ENCODE measurements at regions not wholly inside any gene's neighbourhood (a gene's known extent, or its start where the extent isn't known, plus 50 kb on each side); places are given as distances from the start of the nearest gene placed in this dataset.

- no peak overlapping the region for H3K18ac ChIP-seq (ENCODE audit: insufficient read length, low read depth, low read length)
- no peak overlapping the region for H2AK5ac ChIP-seq (ENCODE audit: insufficient read length, low read length)
- Mint-ChIP-seq H3K27ac (no peak overlapping the region; a peak in 1 of 7 replicates), H3K36me3 (ENCODE audit: insufficient read depth in 1 of 3, low read depth in 3 of 3) (no peaks in the 10 kb centered on the region), H3K4me1 (peaks cover 3 to 8% of the 10 kb centered on the region in 2 experiments; a peak in 3 of 4 replicates), H3K4me3 (no peak overlapping the region), H3K9me3 (no peaks in the 10 kb centered on the region), H3K27me3 (ENCODE audit: low read depth) (no peaks in the 10 kb centered on the region)
- H4K5ac ChIP-seq (ENCODE audit: insufficient read length, low read depth, low read length): no peak overlapping the region
- no CpG with 5 or more reads among the region's 2 CpGs for WGBS (ENCODE audit: extremely low coverage, insufficient read length, low lambda C conversion rate)
- no peak for DNase-seq
- no peak overlapping the region for H3K27ac ChIP-seq (ENCODE audit: insufficient read length, low read depth, low read length)
- H3K56ac ChIP-seq (ENCODE audit: insufficient read length, low read depth, low read length): no peak overlapping the region
- no peaks in the 10 kb centered on the region for H3K4me1 ChIP-seq (ENCODE audit: insufficient read depth, low read length)
- no peak overlapping the region for H3K23ac ChIP-seq (ENCODE audit: insufficient read length, low read depth, low read length)
- H3K23me2 ChIP-seq (ENCODE audit: insufficient read length, low read depth, low read length, poor library complexity, severe bottlenecking): no peaks in the 10 kb centered on the region
- H4K20me1 ChIP-seq (ENCODE audit: control insufficient read depth, insufficient read depth, insufficient read length): no peaks in the 10 kb centered on the region
- no peak overlapping the region for H4K8ac ChIP-seq (replicated peaks; ENCODE audit: insufficient read length, low read depth, low read length)
- H3K9me3 ChIP-seq (ENCODE audit: control insufficient read depth, low read depth, low read length): no peaks in the 10 kb centered on the region
- H2AFZ ChIP-seq (ENCODE audit: low read length): no peak overlapping the region
- H2BK120ac ChIP-seq (ENCODE audit: low read depth, low read length, poor library complexity, severe bottlenecking): no peak overlapping the region
- no peak overlapping the region for H3K14ac ChIP-seq (ENCODE audit: insufficient read depth, low read length)
- H3K79me1 ChIP-seq (ENCODE audit: insufficient read depth, low read depth, low read length, poor library complexity, severe bottlenecking): no peaks in the 10 kb centered on the region
- H3K4me2 ChIP-seq (ENCODE audit: insufficient read depth, insufficient read length, low read length): no peak overlapping the region
- no peaks in the 10 kb centered on the region for H3K79me2 ChIP-seq (ENCODE audit: insufficient read depth, low read length)
- no peaks in the 10 kb centered on the region for H3K27me3 ChIP-seq (ENCODE audit: insufficient read depth, low read length)
- no peak overlapping the region for H2BK20ac ChIP-seq (ENCODE audit: low read depth, low read length, poor library complexity, severe bottlenecking)
- no peak overlapping the region for H2BK5ac ChIP-seq (ENCODE audit: insufficient read length, low read length)
- peak; percentile 22; the same call in 2 of the 3 replicates for TF ChIP-seq CTCF (conservative IDR thresholded peaks at IDR 0.05)
- no peak overlapping the region for H4K91ac ChIP-seq (ENCODE audit: insufficient read length, low read depth, low read length)
- H2BK12ac ChIP-seq (ENCODE audit: insufficient read length, low read depth, low read length): no peak overlapping the region
- H3K9ac ChIP-seq (ENCODE audit: extremely low read depth, insufficient read length, low read length): no peak overlapping the region
- H3T11ph ChIP-seq (ENCODE audit: low read length): no peak overlapping the region
- no peak overlapping the region for H3K4ac ChIP-seq (ENCODE audit: low read depth, low read length)
- H2BK15ac ChIP-seq (ENCODE audit: low read depth, low read length): no peak overlapping the region
Observed at GRCh38 chr5:63877961-63878360, 84.3 kb downstream of the HTR1A start.

Measured in H9 (cell line).